Sciatic nerve (tissue), 2 donors: ENCODE measurements at regions not wholly inside any gene's neighbourhood (a gene's known extent, or its start where the extent isn't known, plus 50 kb on each side); places are given as distances from the start of the nearest gene placed in this dataset.
"Not testable (repeated sequence)": the region's sequence is repeated elsewhere in the genome, so short reads cannot be mapped to it uniquely, and the experiment has no call there.

Experiments
- ATAC-seq: fragments of 200-7000 bp; cut with Tn5 transposase; one replicate; pipeline ENCODE4 v1.9.1; 2020; ENCODE audit warnings: mild to moderate bottlenecking, moderate library complexity
- DNase-seq: peaks from one replicate; pipeline ENCODE4 v3.0.0-alpha.2; 2020; ENCODE audit warnings: low spot score
- intact Hi-C: fragments of 100-400 bp; cut with DNase I; formaldehyde crosslinking; loops from one replicate; pipeline ENCODE4 v1.14.2; 2022
- donor health status: DM: no; HTN: no; CAD: no.
- donor health status: DM: no; HTN: no; CAD: no.

DNA sequence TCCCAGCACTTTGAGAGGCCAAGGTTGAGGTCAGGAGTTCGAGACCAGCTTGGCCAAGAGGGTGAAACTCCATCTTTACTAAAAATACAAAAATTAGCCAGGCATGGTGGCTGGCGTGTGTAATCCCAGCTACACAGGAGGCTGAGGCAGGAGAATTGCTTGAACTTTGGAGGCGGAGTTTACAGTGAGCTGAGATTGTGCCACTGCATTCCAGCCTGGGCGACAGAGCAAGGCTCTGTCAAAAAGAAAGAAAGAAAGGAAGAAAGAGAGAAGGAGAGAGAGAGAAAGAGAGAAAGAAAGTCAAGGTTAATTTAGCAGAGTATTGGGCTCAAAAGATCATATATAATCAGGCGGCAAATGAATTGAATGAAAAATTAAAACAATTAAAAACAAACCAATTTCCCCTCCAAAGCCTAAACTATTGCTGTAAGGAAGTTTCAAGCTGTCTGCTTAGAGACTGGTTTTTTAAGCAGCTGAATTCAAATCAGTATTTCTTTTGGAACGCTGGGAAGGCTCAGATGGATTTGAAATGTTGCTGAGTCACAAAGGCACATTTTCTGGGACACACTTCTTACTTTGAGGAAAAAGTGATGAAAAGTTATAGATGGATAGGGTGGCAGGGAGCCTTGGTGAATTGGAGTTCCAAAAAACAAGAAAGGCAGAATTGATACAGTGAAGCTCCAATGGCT lies 81.3 kb upstream of the BHLHE40 start:
- DNase-seq = no peak
- peak; percentile 53 for ATAC-seq
- intact Hi-C loops = no loop called here

DNA sequence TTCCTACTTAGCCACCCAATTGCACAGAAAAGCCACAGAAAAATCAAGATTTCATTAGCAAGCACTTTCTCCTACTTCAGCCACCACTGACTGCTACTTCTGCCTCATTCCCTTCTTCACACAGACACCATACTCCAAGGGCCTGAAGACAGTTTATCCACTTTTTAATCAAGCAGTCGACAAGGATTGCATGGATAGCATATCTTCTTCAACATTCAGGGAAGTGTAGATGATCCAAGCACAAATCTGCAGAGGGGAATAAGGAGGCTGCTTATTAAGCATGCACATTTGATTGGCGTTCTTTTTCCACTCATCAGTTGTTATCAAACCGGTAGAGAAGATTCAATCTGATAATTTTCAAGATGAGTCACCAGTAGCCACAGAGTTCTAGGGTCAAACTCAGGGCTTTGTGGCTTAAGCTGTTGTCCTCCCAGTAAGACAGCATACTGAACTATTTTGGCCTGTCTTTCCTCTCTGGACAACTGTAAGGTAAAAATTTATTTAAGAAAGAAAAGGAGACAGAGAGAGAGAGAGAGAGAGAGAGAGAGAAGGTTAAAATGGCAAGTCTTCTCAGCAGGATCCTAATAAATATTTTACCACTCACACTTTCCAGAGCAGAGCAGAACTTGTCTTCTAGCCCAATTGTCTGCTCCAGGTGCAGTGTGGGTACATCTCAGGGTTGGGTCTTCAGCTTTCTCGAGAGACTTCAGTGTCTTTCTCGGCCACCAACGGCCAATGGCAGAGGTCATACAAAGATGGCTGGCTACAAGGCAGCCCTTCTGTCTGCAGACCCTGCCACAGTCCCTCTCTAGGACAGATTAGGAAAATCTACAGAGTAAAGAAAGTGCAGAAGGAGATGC lies 80.6 kb upstream of the BHLHE40 start:
- intact Hi-C loops = no loop called here
- ATAC-seq = peak; percentile 53
- DNase-seq = no peak

DNA sequence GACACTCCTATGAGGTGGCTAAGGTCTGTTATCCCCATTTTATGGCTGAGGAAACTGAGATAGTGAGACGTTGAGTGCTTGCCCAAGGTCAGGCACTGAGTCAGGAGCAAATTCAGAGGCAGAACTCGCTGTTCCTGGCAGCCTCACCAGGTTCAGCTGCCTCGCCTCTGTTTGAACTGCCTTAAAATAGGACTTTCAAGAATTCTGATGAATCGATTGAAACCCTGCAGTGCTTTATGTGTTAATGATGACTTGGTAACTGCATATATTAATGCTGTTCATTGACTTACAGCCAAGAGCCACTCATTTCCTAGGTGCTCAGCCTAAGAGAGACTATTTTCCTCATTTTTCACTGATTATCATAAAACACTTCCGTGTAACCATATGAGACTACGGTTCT lies 79.5 kb upstream of the BHLHE40 start:
- ATAC-seq (peak; percentile 62), DNase-seq (no peak)
- intact Hi-C loops = no loop called here

DNA sequence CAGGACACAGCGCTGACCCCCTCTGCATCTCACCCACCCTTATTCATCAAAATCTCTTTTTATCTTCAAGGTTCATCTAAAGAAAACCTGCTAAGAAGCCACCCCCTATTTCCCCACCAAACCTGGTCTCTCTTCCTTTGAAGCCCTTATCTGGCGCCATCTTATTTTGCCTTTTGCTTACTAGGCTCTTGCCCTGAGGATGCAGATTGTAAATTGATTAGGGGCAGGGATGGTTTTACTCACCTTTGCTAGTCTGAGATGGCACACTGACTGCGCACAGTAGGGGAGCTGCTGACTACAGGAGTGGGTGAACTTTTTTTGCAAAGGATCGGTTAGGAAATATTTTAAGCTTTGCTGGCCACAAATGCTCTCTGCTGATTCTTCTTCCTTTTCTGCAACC lies 78.9 kb upstream of the BHLHE40 start:
- ATAC-seq (no peak), DNase-seq (no peak)
- intact Hi-C loops = no loop called here

DNA sequence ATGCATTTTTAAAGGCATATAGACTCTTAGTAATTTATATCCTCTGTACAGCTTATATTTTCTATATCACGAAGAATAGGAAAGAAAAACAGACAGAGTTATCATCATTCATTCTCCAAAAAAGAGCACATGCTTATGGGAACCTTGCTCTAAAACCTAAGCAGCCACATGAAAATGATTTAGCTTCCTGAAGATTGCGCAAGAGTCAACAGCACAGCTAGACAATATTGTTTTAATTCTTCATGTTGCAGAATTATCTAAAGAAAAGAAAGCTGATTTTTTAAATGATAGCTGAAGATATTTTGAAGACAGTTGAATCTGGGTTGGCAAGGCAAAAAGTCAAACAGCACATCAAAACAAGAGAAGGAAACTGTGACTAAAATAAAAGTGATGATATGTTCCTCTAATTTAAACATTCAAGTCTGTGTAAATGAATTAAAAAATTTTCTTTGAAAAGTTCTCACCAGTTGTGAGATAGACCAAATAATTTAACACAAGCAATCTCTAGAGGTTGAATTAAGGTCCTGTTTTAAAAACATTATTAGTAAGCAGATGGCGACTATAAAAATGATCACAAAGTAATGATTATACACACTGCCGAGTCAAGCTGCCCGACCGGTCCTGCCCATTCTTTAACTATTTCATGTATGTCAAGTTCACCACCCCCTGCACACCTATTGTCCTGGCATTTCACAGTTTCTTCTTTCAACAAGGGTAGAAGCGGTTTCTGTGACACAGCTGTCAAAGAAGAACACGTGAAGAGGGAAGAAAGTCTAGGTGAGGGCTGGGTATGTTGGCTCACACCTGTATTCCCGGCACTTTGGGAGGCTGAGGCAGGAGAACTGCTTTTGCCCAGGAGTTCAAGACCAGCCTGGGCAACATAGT lies 74.2 kb upstream of the BHLHE40 start:
- no peak for ATAC-seq

DNA sequence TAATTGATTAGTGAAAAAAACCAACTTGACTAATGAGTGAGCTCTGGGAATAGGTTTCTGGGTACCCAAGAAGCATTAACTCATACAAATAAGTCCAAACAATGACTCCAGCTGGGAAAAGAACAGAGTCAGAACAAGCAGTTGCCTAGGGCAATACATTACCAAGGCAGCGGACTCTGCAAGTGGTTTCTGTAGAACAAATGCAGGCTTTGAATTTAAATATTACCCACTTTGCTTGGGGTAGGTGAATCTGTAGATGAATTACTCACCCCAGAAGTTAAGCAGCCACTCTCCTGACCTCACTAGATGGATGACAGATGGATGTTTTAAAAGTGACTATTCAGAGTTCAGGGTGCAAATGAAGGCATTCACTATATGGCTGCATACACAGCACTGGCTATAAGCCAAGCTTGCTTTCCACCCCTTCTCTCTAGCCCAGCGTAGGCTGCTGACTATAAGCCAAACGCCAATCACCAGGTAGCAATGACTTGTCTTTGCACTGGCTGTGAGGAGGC lies 73.1 kb upstream of the BHLHE40 start:
- no peak for DNase-seq
- no peak for ATAC-seq
- intact Hi-C loops = no loop called here

More for the DNA sequence above, 74.2 kb upstream of the BHLHE40 start:
- no peak for DNase-seq
- intact Hi-C loops = no loop called here

DNA sequence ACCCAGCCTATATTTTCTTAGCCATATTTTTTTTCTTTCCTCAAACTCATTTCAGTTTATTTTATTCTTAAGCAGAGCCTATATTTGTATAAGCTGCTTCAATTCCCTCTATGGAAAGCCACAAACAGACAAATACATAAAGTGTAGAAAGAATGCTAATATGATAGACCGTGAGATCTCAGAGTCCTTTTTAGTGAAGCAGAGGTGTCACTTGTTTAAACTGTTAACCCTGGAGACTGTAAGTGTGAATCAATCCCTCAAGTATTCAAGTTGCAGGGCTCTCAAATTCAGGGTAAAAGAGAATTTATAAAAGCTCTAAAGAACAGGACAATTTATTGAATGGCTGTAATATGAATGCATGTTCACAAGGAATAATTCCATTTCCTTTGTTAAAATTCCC lies 72.2 kb upstream of the BHLHE40 start:
- intact Hi-C loops = no loop called here
- no peak for DNase-seq
- ATAC-seq = no peak

DNA sequence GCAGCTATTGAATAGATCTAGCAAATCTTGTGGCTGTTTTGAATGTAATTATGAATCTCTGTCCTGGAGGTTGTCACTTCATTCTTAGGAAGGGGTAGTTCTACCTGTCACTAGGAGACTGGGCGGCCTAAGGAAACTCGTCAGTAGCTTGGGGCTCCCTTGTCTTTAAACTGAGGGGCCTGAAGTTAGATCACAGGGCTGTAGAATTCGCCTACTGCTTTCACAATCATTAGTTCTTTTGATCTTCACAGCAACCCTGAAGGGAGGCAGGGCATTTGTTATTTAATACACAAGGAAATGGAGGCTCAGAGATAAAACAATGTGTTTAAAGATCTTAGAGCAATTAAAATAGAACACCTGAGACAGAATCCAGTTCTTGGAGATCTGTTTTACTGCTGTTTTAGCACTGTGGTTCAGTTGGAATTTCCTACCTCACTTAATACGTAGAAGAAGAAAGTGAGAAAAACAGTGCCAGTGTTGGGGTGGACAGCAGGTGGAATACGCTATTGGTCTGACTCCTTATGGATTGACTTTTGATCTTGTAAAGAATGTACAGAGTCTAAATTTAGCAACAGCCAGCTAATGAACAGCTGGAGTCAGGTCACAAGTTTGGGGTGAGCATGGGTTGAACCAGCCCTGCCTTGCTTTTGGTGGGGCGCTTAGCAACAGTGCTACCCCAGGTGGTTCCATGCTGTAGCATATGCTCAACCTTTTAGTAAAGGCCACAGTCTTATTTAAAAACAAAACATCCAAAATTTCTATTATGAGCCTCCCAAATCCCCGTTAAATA lies 71.4 kb upstream of the BHLHE40 start:
- intact Hi-C loops = no loop called here
- ATAC-seq (no peak), DNase-seq (no peak)

DNA sequence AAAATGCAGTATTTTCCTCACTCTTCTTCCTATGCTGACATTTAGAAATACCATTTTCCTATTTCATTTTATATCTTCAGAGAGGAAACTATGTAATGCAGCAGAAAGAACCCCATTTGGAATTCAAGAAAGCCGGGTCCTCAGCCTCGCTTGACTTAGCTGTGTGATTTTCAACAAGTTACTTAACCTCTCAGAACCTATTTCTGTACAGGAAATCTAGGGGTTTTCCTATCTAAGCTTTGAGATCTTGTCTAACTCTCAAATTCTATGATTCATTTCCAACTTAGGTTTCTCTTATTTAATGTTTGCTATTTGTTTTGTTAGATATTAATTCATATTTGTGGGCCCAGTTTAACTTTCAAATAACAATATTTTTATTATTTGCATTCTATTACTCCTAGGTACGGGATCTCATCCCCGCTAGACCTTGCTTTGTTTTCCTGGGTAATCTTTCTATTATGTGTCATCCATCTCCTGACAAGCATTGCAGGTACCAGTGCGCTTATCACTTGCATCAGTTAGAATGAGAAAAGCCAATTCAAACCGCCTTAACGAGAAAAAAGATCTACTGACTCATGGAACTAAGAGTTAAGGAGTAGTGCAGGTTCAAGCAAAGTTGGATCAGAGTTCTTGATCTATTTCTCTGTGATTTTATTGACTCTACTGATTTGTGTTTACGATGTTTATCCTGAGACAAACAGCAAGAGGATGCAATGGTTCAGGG lies 70.6 kb upstream of the BHLHE40 start:
- DNase-seq (no peak), ATAC-seq (no peak)
- intact Hi-C loops = no loop called here

DNA sequence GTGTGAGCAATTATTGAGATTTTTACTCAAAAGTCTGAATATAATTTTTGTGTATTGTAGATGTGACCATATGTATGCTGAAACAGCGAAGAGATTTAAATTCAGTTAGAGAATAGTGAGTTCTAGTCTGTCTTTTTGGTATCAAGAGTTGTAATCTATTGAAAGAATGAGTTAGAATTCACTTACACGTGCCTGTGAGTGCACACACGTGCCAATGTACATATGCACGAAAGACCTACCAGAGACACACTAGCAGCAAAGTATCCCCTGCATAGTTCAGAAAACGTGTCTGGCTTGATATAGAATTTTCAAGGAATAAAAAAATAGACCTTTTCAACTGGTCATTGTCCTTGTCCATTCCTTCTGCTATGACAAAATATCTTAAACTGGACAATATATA lies 64.8 kb upstream of the BHLHE40 start:
- intact Hi-C loops = no loop called here
- ATAC-seq = no peak
- DNase-seq = no peak

DNA sequence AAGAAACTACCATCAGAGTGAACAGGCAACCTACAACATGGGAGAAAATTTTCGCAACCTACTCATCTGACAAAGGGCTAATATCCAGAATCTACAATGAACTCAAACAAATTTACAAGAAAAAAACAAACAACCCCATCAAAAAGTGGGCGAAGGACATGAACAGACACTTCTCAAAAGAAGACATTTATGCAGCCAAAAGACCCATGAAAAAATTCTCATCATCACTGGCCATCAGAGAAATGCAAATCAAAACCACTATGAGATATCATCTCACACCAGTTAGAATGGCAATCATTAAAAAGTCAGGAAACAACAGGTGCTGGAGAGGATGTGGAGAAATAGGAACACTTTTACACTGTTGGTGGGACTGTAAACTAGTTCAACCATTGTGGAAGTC lies 57.6 kb upstream of the BHLHE40 start:
- intact Hi-C loops, DNase-seq, ATAC-seq: not testable (repeated sequence)

DNA sequence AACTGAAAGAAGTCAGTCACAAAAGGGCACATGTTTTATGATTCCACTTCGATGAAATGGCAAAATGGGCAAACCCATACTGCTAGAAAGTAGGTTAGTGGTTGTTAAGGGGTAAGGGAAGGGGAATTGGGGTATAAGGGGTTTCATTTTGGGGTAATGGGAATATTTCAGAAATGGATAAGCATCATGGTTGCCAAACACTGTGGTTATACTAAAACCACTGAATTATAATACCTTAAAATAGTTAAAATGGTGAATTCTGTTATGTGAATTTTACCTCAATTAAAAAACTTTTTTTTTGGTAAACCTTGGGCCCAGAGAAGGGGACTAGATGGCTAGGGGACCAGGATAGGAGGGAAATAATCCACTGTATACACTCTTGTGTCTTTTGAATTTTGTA lies 52.3 kb upstream of the BHLHE40 start:
- intact Hi-C loops = no loop called here
- DNase-seq = no peak
- ATAC-seq = no peak

DNA sequence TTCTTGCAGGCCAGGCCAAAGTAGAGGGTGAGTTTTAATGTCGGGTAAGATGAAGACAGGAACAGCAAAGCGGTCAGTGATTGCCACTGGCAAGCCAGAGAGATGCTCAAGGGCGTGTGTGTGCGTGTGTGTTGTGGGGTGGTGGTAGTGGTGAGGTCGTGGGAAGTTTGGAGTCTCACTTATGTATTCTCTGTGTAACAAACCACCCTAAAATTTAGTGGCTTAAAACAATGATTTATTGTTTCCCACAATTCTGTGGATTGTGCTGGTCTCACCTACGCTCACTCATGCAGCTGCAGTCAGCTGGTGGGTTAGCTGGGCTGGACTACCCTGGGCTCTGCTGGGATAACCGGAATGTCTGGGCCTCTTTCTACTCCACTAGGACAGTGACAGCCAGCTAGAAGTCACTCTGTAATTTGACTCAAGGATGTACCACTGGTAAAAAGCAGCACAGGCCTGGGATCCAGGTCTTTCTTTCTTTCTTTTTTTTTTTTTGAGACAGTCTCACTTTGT lies 50.9 kb upstream of the BHLHE40 start:
- intact Hi-C loops = no loop called here

More for the DNA sequence above, 50.9 kb upstream of the BHLHE40 start:
- ATAC-seq (peak; percentile 72), DNase-seq (no peak)
